HepG2 (cell line): ENCODE measurements at regions not wholly inside any gene's neighbourhood (a gene's known extent, or its start where the extent isn't known, plus 50 kb on each side); places are given as distances from the start of the nearest gene placed in this dataset.

Source experiments
- ATAC-seq: fragments of 200-7000 bp; cut with Tn5 transposase; 3 replicates; pipeline ENCODE4 v1.9.1; 2020; ENCODE audit warnings: mild to moderate bottlenecking, moderate library complexity
- BruUV-seq: library from RNA; stranded (reverse); fragments of 400-500 nt; replicated peaks from 2 replicates; lab custom pipeline; 2021; lab: Mats Ljungman, UMichigan
- CTCF ChIA-PET: fragments of 300-600 bp; formaldehyde crosslinking; extraction: SDS; loops from one replicate; lab custom pipeline; 2021; ENCODE audit warnings: low total read pairs, inconsistent platforms, low intra/inter-chr PET ratio; lab: Yijun Ruan, JAX
- POLR2A ChIA-PET: fragments of 350-600 bp; sonication (Branson Sonifier 250); formaldehyde crosslinking; loops from one replicate; lab custom pipeline; 2020; ENCODE audit warnings: antibody characterized with exemption, inconsistent platforms; lab: Yijun Ruan, JAX
- DNase-seq: peaks from one replicate; pipeline ENCODE4 v3.0.0-alpha.2; 2015; ENCODE audit warnings: low spot score
- FAIRE-seq: peaks from 3 replicates; lab custom pipeline; 2011; peaks lifted over from hg19 to GRCh38; lab: Jason Lieb, UNC
- H2AFZ ChIP-seq: one replicate; pipeline ENCODE4 v1.6.1; 2011; ENCODE audit warnings: low read length, inconsistent platforms
- H3K27ac ChIP-seq: fragments of 300-600 bp; 3 replicates; pipeline ENCODE4 v1.8.0; 2011; ENCODE audit warnings: mixed run types, mild to moderate bottlenecking, mixed read lengths, low read length, inconsistent platforms; ENCODE audit not compliant: insufficient read depth; ENCODE audit errors: extremely low read length
- H3K27me3 ChIP-seq, 2 experiments: fragments of 200-600 bp in 1 of 2; 2 replicates in 1 of 2; 3 replicates in 1 of 2; pipeline versions ENCODE4 v1.6.0 to v1.8.0; 2011; ENCODE audit warnings: low read length in 2 of 2, mild to moderate bottlenecking in 2 of 2, moderate library complexity in 2 of 2, inconsistent platforms in 1 of 2; ENCODE audit not compliant: insufficient read depth in 2 of 2, control insufficient read depth in 1 of 2
- H3K36me3 ChIP-seq, 2 experiments: fragments of 200-600 bp in 1 of 2; replicated peaks in 1 of 2; 2 replicates in 1 of 2; 3 replicates in 1 of 2; pipeline versions ENCODE4 v1.5.1 to v1.8.0; 2011; ENCODE audit warnings: low read length in 2 of 2, inconsistent platforms in 1 of 2; ENCODE audit not compliant: insufficient read depth in 2 of 2, control insufficient read depth in 1 of 2
- H3K4me1 ChIP-seq: 2 replicates; pipeline ENCODE4 v1.5.1; 2012; ENCODE audit warnings: low read length, inconsistent platforms; ENCODE audit not compliant: insufficient read depth
- H3K4me2 ChIP-seq: 2 replicates; pipeline ENCODE4 v1.6.0; 2011; ENCODE audit warnings: low read depth, low read length, inconsistent platforms
- H3K4me3 ChIP-seq, 3 experiments: fragments of 200-600 bp in 1 of 3; sonication (generic), shearing (Covaris generic) in 1 of 3; replicated peaks in 1 of 3; 2 replicates each; pipeline ENCODE4 v1.5.1; 2011 to 2016; ENCODE audit warnings: low read length in 3 of 3, inconsistent platforms in 2 of 3, low read depth in 2 of 3, mild to moderate bottlenecking in 2 of 3, control low read depth in 1 of 3, mixed read lengths in 1 of 3; ENCODE audit not compliant: insufficient read depth in 1 of 3
- H3K79me2 ChIP-seq: one replicate; pipeline ENCODE4 v1.6.1; 2011; ENCODE audit warnings: low read length, inconsistent platforms; ENCODE audit not compliant: insufficient read depth
- H3K9ac ChIP-seq: 2 replicates; pipeline ENCODE4 v1.6.0; 2011; ENCODE audit warnings: mild to moderate bottlenecking, low read depth, low read length, inconsistent platforms; ENCODE audit not compliant: insufficient read depth
- H3K9me3 ChIP-seq: 2 replicates; pipeline ENCODE4 v1.5.1; 2012; ENCODE audit warnings: mild to moderate bottlenecking, low read length
- H4K20me1 ChIP-seq: 2 replicates; pipeline ENCODE4 v1.6.0; 2011; ENCODE audit warnings: inconsistent platforms, mild to moderate bottlenecking, low read length, moderate library complexity; ENCODE audit not compliant: insufficient read depth
- CCAR2 ChIP-seq: fragments of 200-400 bp; formaldehyde crosslinking; optimal IDR thresholded peaks from 2 replicates; pipeline ENCODE3; 2018; ENCODE audit warnings: low read depth, mild to moderate bottlenecking, low read length, moderate library complexity
- EZH2 ChIP-seq: conservative IDR thresholded peaks from 2 replicates; pipeline ENCODE4 v1.6.1; 2012; ENCODE audit warnings: mild to moderate bottlenecking, low read depth, low read length, moderate library complexity
- GATA4 ChIP-seq: sonication (generic); IDR thresholded peaks from 2 replicates; pipeline ENCODE4 v1.6.1; 2016; ENCODE audit warnings: antibody characterized with exemption, low read depth, borderline replicate concordance
- HOXA3 ChIP-seq: sonication (generic); formaldehyde crosslinking; IDR thresholded peaks from 2 replicates; pipeline ENCODE4 v1.5.0; 2020; ENCODE audit warnings: missing genetic modification reagents
- HOXD1 ChIP-seq: sonication (generic); formaldehyde crosslinking; IDR thresholded peaks from 2 replicates; pipeline ENCODE4 v1.5.0; 2020; ENCODE audit warnings: missing genetic modification reagents
- PHF21A ChIP-seq: sonication (generic); formaldehyde crosslinking; IDR thresholded peaks from 2 replicates; pipeline ENCODE4 v1.5.0; 2020; ENCODE audit warnings: mild to moderate bottlenecking, missing genetic modification reagents
- REL ChIP-seq: sonication (generic); formaldehyde crosslinking; conservative IDR thresholded peaks from 2 replicates; pipeline ENCODE4 v1.8.0; 2022; ENCODE audit warnings: mild to moderate bottlenecking, missing genetic modification reagents, moderate library complexity
- SOX13 ChIP-seq, 3 experiments: fragments of 450-650 bp in 1 of 3; sonication (generic) in 1 of 3; formaldehyde crosslinking in 1 of 3; IDR thresholded peaks in 2 of 3; conservative IDR thresholded peaks in 1 of 3; 2 replicates each; pipeline versions ENCODE4 v1.5.0 to v1.6.1; 2016 to 2020; ENCODE audit warnings: antibody characterized with exemption in 1 of 3, mild to moderate bottlenecking in 1 of 3, missing compliant biosample characterization in 1 of 3, missing genetic modification reagents in 1 of 3, moderate library complexity in 1 of 3
- SPEN ChIP-seq: sonication (generic); formaldehyde crosslinking; IDR thresholded peaks from 2 replicates; pipeline ENCODE4 v1.5.1; 2020; ENCODE audit warnings: low read depth, mild to moderate bottlenecking, missing genetic modification reagents
- TSC22D2 ChIP-seq: sonication (generic); formaldehyde crosslinking; IDR thresholded peaks from 2 replicates; pipeline ENCODE4 v1.5.1; 2020; ENCODE audit warnings: missing genetic modification reagents, mild to moderate bottlenecking, borderline replicate concordance
- ZNF207 ChIP-seq: fragments of 450-650 bp; IDR thresholded peaks from 2 replicates; pipeline ENCODE4 v1.6.1; 2016; ENCODE audit warnings: antibody characterized with exemption, borderline replicate concordance
- ZNF484 ChIP-seq: sonication (generic); formaldehyde crosslinking; IDR thresholded peaks from 2 replicates; pipeline ENCODE4 v1.5.1; 2020; ENCODE audit warnings: mild to moderate bottlenecking, low read depth, missing genetic modification reagents, borderline replicate concordance
- ZNF773 ChIP-seq: sonication (generic); formaldehyde crosslinking; IDR thresholded peaks from 2 replicates; pipeline ENCODE4 v1.4.0; 2020; ENCODE audit warnings: missing genetic modification reagents, borderline replicate concordance
- WGBS: methylation state at CpG from one replicate; pipeline ENCODE4 v1.1.6; 2017; ENCODE audit warnings: low lambda C conversion rate; 5-methylcytosine and 5-hydroxymethylcytosine counted together
- in situ Hi-C: cut with HindIII; loops from 2 replicates; pipeline ENCODE4 v1.10.0; 2017; ENCODE audit warnings: low pct_unique_long_range_greater_than_20kb; ENCODE audit not compliant: extremely low pct_ligation_motif_present
- intact Hi-C: fragments of 100-400 bp; cut with micrococcal nuclease; formaldehyde crosslinking; loops from one replicate; pipeline ENCODE4 v1.10.0; 2022; ENCODE audit not compliant: unreplicated experiment
- TF ChIP-seq, protein P1 (sequence below): sonication (generic); formaldehyde crosslinking; IDR thresholded peaks from 2 replicates; pipeline ENCODE4 v1.4.0; 2020; ENCODE audit warnings: missing genetic modification reagents, borderline replicate concordance

- intact Hi-C loops, result no loop called here
- POLR2A ChIA-PET, result no interaction called here
- Histone ChIP-seq H3K27ac (no peak overlapping the region), H3K4me2 (no peak overlapping the region), H3K27me3 (no peaks in the 10 kb centered on the region), H3K4me3 (no peak overlapping the region), H3K9me3 (no peaks in the 10 kb centered on the region), H3K4me1 (no peaks in the 10 kb centered on the region), H4K20me1 (no peaks in the 10 kb centered on the region), H3K79me2 (no peaks in the 10 kb centered on the region), H3K36me3 (no peaks in the 10 kb centered on the region), H2AFZ (no peak overlapping the region), H3K9ac (no peak overlapping the region)
- DNase-seq (no peak), ATAC-seq (no peak), FAIRE-seq (no peak)
- no peak for TF ChIP-seq TSC22D2 (CRISPR knock-in tag)
- TF ChIP-seq PHF21A, result no peak
- no peak for TF ChIP-seq SPEN (CRISPR knock-in tag)
- TF ChIP-seq REL (CRISPR knock-in tag), result no peak
- TF ChIP-seq GATA4, result no peak
- TF ChIP-seq ZNF207, result no peak
- TF ChIP-seq ZNF484 (CRISPR knock-in tag), result no peak
- no peak for TF ChIP-seq EZH2
- TF ChIP-seq SOX13 (IDR thresholded peaks at IDR 0.05), result no peak
- no peak for TF ChIP-seq SOX13 (CRISPR knock-in tag; conservative IDR thresholded peaks at IDR 0.05 in 1 of 2, IDR thresholded peaks at IDR 0.05 in 1 of 2)
- TF ChIP-seq, protein P1, sequence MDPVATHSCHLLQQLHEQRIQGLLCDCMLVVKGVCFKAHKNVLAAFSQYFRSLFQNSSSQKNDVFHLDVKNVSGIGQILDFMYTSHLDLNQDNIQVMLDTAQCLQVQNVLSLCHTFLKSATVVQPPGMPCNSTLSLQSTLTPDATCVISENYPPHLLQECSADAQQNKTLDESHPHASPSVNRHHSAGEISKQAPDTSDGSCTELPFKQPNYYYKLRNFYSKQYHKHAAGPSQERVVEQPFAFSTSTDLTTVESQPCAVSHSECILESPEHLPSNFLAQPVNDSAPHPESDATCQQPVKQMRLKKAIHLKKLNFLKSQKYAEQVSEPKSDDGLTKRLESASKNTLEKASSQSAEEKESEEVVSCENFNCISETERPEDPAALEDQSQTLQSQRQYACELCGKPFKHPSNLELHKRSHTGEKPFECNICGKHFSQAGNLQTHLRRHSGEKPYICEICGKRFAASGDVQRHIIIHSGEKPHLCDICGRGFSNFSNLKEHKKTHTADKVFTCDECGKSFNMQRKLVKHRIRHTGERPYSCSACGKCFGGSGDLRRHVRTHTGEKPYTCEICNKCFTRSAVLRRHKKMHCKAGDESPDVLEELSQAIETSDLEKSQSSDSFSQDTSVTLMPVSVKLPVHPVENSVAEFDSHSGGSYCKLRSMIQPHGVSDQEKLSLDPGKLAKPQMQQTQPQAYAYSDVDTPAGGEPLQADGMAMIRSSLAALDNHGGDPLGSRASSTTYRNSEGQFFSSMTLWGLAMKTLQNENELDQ (CRISPR knock-in tag), result no peak
- TF ChIP-seq HOXD1 (CRISPR knock-in tag), result no peak
- no peak for TF ChIP-seq HOXA3
- TF ChIP-seq ZNF773 (CRISPR knock-in tag), result no peak
- TF ChIP-seq CCAR2, result no peak
- in situ Hi-C loops, result no loop called here
- no TSS peak for BruUV-seq
- CTCF ChIA-PET, result no interaction called here
- WGBS, result 0% methylated on average over 2 of the region's 2 CpGs
Measured at GRCh38 chr10:35726846-35727245, 84.8 kb upstream of the FZD8 start.
